HCT116 (cell line): ENCODE measurements at regions not wholly inside any gene's neighbourhood (a gene's known extent, or its start where the extent isn't known, plus 50 kb on each side); places are given as distances from the start of the nearest gene placed in this dataset.

Experiments
- EZH2 ChIP-seq: fragments of 200-600 bp; sonication (generic); IDR thresholded peaks from 2 replicates; pipeline ENCODE4 v1.6.1; 2017; ENCODE audit warnings: antibody characterized with exemption, mixed run types
- EZH2phosphoT487 ChIP-seq: fragments of 200-600 bp; IDR thresholded peaks from 2 replicates; pipeline ENCODE4 v1.6.1; 2018; ENCODE audit warnings: antibody characterized with exemption, borderline replicate concordance
- TF ChIP-seq, protein P1 (sequence below), 3 experiments: fragments of 200-600 bp in 1 of 3; sonication (generic) in 1 of 3; IDR thresholded peaks in 2 of 3; conservative IDR thresholded peaks in 1 of 3; 2 replicates each; pipeline ENCODE4 v1.5.1; 2012 to 2017; ENCODE audit warnings: low read depth in 2 of 3, low read length in 2 of 3, antibody characterized with exemption in 1 of 3, borderline replicate concordance in 1 of 3, control low read depth in 1 of 3, mild to moderate bottlenecking in 1 of 3, mixed read lengths in 1 of 3, mixed run types in 1 of 3, moderate library complexity in 1 of 3; ENCODE audit not compliant: insufficient read depth in 1 of 3

DNA sequence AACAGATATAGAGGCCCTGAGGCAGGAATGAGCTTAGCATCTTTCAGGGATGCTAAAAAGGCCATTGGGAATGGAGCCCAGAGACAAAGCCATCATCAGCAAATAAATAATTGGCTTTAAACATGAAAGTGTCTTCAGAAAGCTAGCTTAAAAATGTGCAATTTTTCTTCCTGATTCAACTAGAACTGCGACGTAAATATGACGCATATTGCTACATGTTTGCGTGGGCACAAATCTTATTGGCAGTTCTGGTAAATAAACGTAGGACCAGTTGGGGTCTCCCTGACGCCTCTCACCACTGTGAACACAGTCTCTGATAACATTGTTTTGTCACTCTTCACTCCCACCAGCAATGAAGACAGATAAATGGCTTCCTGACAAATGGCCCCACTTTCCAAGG, 97.3 kb upstream of the SRD5A3 start:
- TF ChIP-seq, protein P1, sequence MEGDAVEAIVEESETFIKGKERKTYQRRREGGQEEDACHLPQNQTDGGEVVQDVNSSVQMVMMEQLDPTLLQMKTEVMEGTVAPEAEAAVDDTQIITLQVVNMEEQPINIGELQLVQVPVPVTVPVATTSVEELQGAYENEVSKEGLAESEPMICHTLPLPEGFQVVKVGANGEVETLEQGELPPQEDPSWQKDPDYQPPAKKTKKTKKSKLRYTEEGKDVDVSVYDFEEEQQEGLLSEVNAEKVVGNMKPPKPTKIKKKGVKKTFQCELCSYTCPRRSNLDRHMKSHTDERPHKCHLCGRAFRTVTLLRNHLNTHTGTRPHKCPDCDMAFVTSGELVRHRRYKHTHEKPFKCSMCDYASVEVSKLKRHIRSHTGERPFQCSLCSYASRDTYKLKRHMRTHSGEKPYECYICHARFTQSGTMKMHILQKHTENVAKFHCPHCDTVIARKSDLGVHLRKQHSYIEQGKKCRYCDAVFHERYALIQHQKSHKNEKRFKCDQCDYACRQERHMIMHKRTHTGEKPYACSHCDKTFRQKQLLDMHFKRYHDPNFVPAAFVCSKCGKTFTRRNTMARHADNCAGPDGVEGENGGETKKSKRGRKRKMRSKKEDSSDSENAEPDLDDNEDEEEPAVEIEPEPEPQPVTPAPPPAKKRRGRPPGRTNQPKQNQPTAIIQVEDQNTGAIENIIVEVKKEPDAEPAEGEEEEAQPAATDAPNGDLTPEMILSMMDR (IDR thresholded peaks at IDR 0.05 in 2 of 3, conservative IDR thresholded peaks at IDR 0.05 in 1 of 3; ENCODE audit: borderline replicate concordance in 1 of 3, insufficient read depth in 1 of 3, low read depth in 2 of 3, low read length in 2 of 3), result no peak
- TF ChIP-seq EZH2phosphoT487 (no peak), EZH2 (no peak)
